Upper lobe of left lung (tissue), 6 donors: ENCODE measurements at regions not wholly inside any gene's neighbourhood (a gene's known extent, or its start where the extent isn't known, plus 50 kb on each side); places are given as distances from the start of the nearest gene placed in this dataset.

ENCODE experiments used
- ATAC-seq, 2 donors: fragments of 200-7000 bp; cut with Tn5 transposase; one replicate each; pipeline ENCODE4 v1.9.1; 2022; ENCODE audit warnings: mild to moderate bottlenecking in 2 of 2, moderate library complexity in 2 of 2; ENCODE audit not compliant: low FRiP score in 2 of 2
- DNase-seq, 2 donors: peaks; one replicate each; pipeline ENCODE4 v3.0.0-alpha.2; 2019 to 2020
- H3K27ac ChIP-seq, 4 donors: fragments of 200-600 bp; sonication (generic); one replicate each; pipeline ENCODE4 v1.5.1; 2016 to 2019
- H3K27me3 ChIP-seq, 4 donors: fragments of 200-600 bp; sonication (generic); one replicate each; pipeline ENCODE4 v1.5.1; 2017 to 2019
- H3K36me3 ChIP-seq, 4 donors: fragments of 200-600 bp; sonication (generic); one replicate each; pipeline ENCODE4 v1.5.1; 2016 to 2019
- H3K4me1 ChIP-seq, 4 donors: fragments of 200-600 bp; sonication (generic); one replicate each; pipeline ENCODE4 v1.5.1; 2018 to 2019
- H3K4me3 ChIP-seq, 4 donors: fragments of 200-600 bp; sonication (generic); one replicate each; pipeline ENCODE4 v1.5.1; 2017 to 2019; ENCODE audit warnings: mild to moderate bottlenecking in 2 of 4, moderate library complexity in 1 of 4
- H3K9me3 ChIP-seq, 4 donors: fragments of 200-600 bp; sonication (generic); one replicate each; pipeline ENCODE4 v1.5.1; 2018 to 2019
- CTCF ChIP-seq, 6 experiments: fragments of 450-650 bp in 4 of 6; fragments of 200-600 bp in 2 of 6; sonication (generic) in 2 of 6; IDR thresholded peaks; one replicate each; pipeline ENCODE4 v1.5.1; 2016 to 2019; ENCODE audit warnings: antibody characterized with exemption in 6 of 6
- EP300 ChIP-seq, 4 donors: sonication (generic); formaldehyde crosslinking; IDR thresholded peaks; one replicate each; pipeline ENCODE4 v1.5.1; 2017; ENCODE audit warnings: antibody characterized with exemption in 4 of 4, control low read depth in 2 of 4
- POLR2A ChIP-seq, 4 donors: fragments of 450-650 bp; IDR thresholded peaks; one replicate each; pipeline ENCODE4 v1.5.1; 2016 to 2017; ENCODE audit warnings: antibody characterized with exemption in 4 of 4, mild to moderate bottlenecking in 2 of 4
- POLR2AphosphoS5 ChIP-seq, 2 donors: sonication (generic); formaldehyde crosslinking; IDR thresholded peaks; one replicate each; pipeline ENCODE4 v1.5.1; 2017; ENCODE audit warnings: antibody characterized with exemption in 2 of 2
- WGBS, 2 donors: methylation state at CpG; one replicate each; pipeline ENCODE4 v1.1.5; 2017 to 2018; 5-methylcytosine and 5-hydroxymethylcytosine counted together
- donor health status: DM: no; HTN: no; CAD: no; lungs with moderate emphysema.
- donor health status: DM: no; HTN: yes; CAD: no; lungs with severe emphysema.

- Histone ChIP-seq H3K36me3 (no peaks in the 10 kb centered on the region), H3K9me3 (no peaks in the 10 kb centered on the region), H3K4me1 (no peaks in the 10 kb centered on the region), H3K4me3 (no peak overlapping the region), H3K27ac (no peak overlapping the region), H3K27me3 (no peaks in the 10 kb centered on the region)
- ATAC-seq: no peak
- 95 to 96% methylated on average over 2 of the region's 2 CpGs for WGBS, 2 donors
- TF ChIP-seq POLR2AphosphoS5 (IDR thresholded peaks at IDR 0.05): no peak
- TF ChIP-seq POLR2A (IDR thresholded peaks at IDR 0.05): no peak
- no peak for TF ChIP-seq EP300 (IDR thresholded peaks at IDR 0.05)
- TF ChIP-seq CTCF (IDR thresholded peaks at IDR 0.05): no peak
- no peak for DNase-seq
These were observed 347.7 kb upstream of the CDH8 start for GRCh38 chr16:62383941-62384340.

- Histone ChIP-seq H3K4me3 (no peak overlapping the region), H3K27ac (no peak overlapping the region), H3K27me3 (no peaks in the 10 kb centered on the region), H3K36me3 (no peaks in the 10 kb centered on the region), H3K9me3 (no peaks in the 10 kb centered on the region), H3K4me1 (no peaks in the 10 kb centered on the region)
- TF ChIP-seq POLR2AphosphoS5 (IDR thresholded peaks at IDR 0.05) (no peak), CTCF (IDR thresholded peaks at IDR 0.05) (no peak), EP300 (IDR thresholded peaks at IDR 0.05) (no peak), POLR2A (IDR thresholded peaks at IDR 0.05) (no peak)
- no peak for DNase-seq
- ATAC-seq: no peak
- WGBS, 2 donors: 83 to 89% methylated on average over 3 of the region's 3 CpGs
These were observed 334.2 kb upstream of the CDH8 start for GRCh38 chr16:62370445-62370844.

GRCh38 chr16:62363501-62363900 is 327.3 kb upstream of the CDH8 start:
- WGBS, 2 donors: 67 to 79% methylated on average over 2 of the region's 2 CpGs
- no peak for DNase-seq

GRCh38 chr16:62353355-62353754 is 317.1 kb upstream of the CDH8 start:
- no peak for TF ChIP-seq CTCF (IDR thresholded peaks at IDR 0.05)
- TF ChIP-seq POLR2AphosphoS5 (IDR thresholded peaks at IDR 0.05): no peak
- TF ChIP-seq POLR2A (IDR thresholded peaks at IDR 0.05): no peak
- no peak for TF ChIP-seq EP300 (IDR thresholded peaks at IDR 0.05)
- Histone ChIP-seq H3K27ac (no peak overlapping the region), H3K27me3 (no peaks in the 10 kb centered on the region), H3K9me3 (no peaks in the 10 kb centered on the region), H3K36me3 (no peaks in the 10 kb centered on the region), H3K4me3 (no peak overlapping the region), H3K4me1 (no peaks in the 10 kb centered on the region)
- no peak for ATAC-seq
- DNase-seq: no peak
- WGBS, 2 donors: 90 to 94% methylated on average over 2 of the region's 2 CpGs

More at GRCh38 chr16:62363501-62363900, 327.3 kb upstream of the CDH8 start:
- TF ChIP-seq POLR2AphosphoS5 (IDR thresholded peaks at IDR 0.05): no peak
- TF ChIP-seq EP300 (IDR thresholded peaks at IDR 0.05): no peak
- no peak for TF ChIP-seq CTCF (IDR thresholded peaks at IDR 0.05)
- TF ChIP-seq POLR2A (IDR thresholded peaks at IDR 0.05): no peak
- H3K36me3 ChIP-seq: no peaks in the 10 kb centered on the region
- no peak overlapping the region for H3K4me3 ChIP-seq
- no peak for ATAC-seq
- no peaks in the 10 kb centered on the region for H3K27me3 ChIP-seq
- H3K9me3 ChIP-seq: no peaks in the 10 kb centered on the region
- no peak overlapping the region for H3K27ac ChIP-seq
- H3K4me1 ChIP-seq: no peaks in the 10 kb centered on the region

- Histone ChIP-seq H3K27me3 (no peaks in the 10 kb centered on the region), H3K4me3 (no peak overlapping the region), H3K36me3 (no peaks in the 10 kb centered on the region), H3K27ac (no peak overlapping the region), H3K9me3 (no peaks in the 10 kb centered on the region), H3K4me1 (no peaks in the 10 kb centered on the region)
- WGBS, 2 donors: 77 to 92% methylated on average over 2 of the region's 2 CpGs
- TF ChIP-seq CTCF (IDR thresholded peaks at IDR 0.05): no peak
- no peak for TF ChIP-seq POLR2AphosphoS5 (IDR thresholded peaks at IDR 0.05)
- DNase-seq (no peak), ATAC-seq (no peak)
These were observed 306.0 kb upstream of the CDH8 start for GRCh38 chr16:62342216-62342615.
